ENCODE measurements at regions not wholly inside any gene's neighbourhood (a gene's known extent, or its start where the extent isn't known, plus 50 kb on each side); places are given as distances from the start of the nearest gene placed in this dataset.
"Not testable (repeated sequence)": the region's sequence is repeated elsewhere in the genome, so short reads cannot be mapped to it uniquely, and the experiment has no call there.

GRCh38 chr3:124646186-124646585 lies 84.1 kb upstream of the UMPS start:
- H2AK5ac ChIP-seq (ENCODE audit: low read depth, low read length); H2BK120ac ChIP-seq (ENCODE audit: low read depth, low read length); H4K91ac ChIP-seq (ENCODE audit: low read depth, low read length, poor library complexity); H3K23ac ChIP-seq (ENCODE audit: low read depth, low read length, poor library complexity); H3K79me1 ChIP-seq (ENCODE audit: low read depth, low read length); DNase-seq (ENCODE audit: low spot score); H2BK15ac ChIP-seq (ENCODE audit: low read length); H2BK5ac ChIP-seq (ENCODE audit: low read length); H3K27ac ChIP-seq (replicated peaks; ENCODE audit: low read length); H3K36me3 ChIP-seq (replicated peaks in 1 of 2; ENCODE audit: control insufficient read depth in 2 of 2, insufficient read depth in 2 of 2, low read length in 2 of 2); H3K18ac ChIP-seq (ENCODE audit: low read length); H3K14ac ChIP-seq (ENCODE audit: low read length); H4K8ac ChIP-seq (ENCODE audit: low read depth, low read length); H2BK12ac ChIP-seq (ENCODE audit: low read length); H3K4me2 ChIP-seq (ENCODE audit: insufficient read depth, low read length, poor library complexity, severe bottlenecking); H3K4me1 ChIP-seq (ENCODE audit: control insufficient read depth in 2 of 2, insufficient read depth in 1 of 2, low read depth in 1 of 2, low read length in 2 of 2); H3K9me3 ChIP-seq (replicated peaks in 1 of 2; ENCODE audit: control insufficient read depth in 2 of 2, insufficient read depth in 1 of 2, low read depth in 1 of 2, low read length in 2 of 2); H3K9ac ChIP-seq (ENCODE audit: low read depth, low read length, poor library complexity); H2AFZ ChIP-seq (ENCODE audit: low read length); H3K4me3 ChIP-seq (ENCODE audit: low read length in 2 of 2); H3K4ac ChIP-seq (ENCODE audit: low read length); H3K27me3 ChIP-seq (ENCODE audit: control insufficient read depth in 3 of 3, insufficient read depth in 3 of 3, low read depth in 1 of 3, low read length in 3 of 3): not testable (repeated sequence)
- WGBS, 2 donors (ENCODE audit: extremely low coverage in 2 of 2, insufficient read length in 2 of 2, insufficient replicate concordance in 1 of 2): no CpG with 5 or more reads among the region's 4 CpGs

GRCh38 chr3:124648551-124648950 lies 81.7 kb upstream of the UMPS start:
- no peak overlapping the region for H2AFZ ChIP-seq (ENCODE audit: low read length)
- no CpG with 5 or more reads among the region's 2 CpGs for whole genome bisulfite sequencing, 2 donors (ENCODE audit: extremely low coverage in 2 of 2, insufficient read length in 2 of 2, insufficient replicate concordance in 1 of 2)
- no peaks in the 10 kb centered on the region for H3K9me3 ChIP-seq (replicated peaks in 1 of 2; ENCODE audit: control insufficient read depth in 2 of 2, insufficient read depth in 1 of 2, low read depth in 1 of 2, low read length in 2 of 2)
- no peak for DNase-seq (ENCODE audit: low spot score)
- H3K27me3 ChIP-seq (ENCODE audit: control insufficient read depth in 3 of 3, insufficient read depth in 3 of 3, low read depth in 1 of 3, low read length in 3 of 3): no peaks in the 10 kb centered on the region
- no peak overlapping the region for H2BK5ac ChIP-seq (ENCODE audit: low read length)
- H2BK12ac ChIP-seq (ENCODE audit: low read length): no peak overlapping the region
- peaks cover 0 to 6% of the 10 kb centered on the region in 2 donors for H3K36me3 ChIP-seq (replicated peaks in 1 of 2; ENCODE audit: control insufficient read depth in 2 of 2, insufficient read depth in 2 of 2, low read length in 2 of 2)
- no peaks in the 10 kb centered on the region for H3K79me1 ChIP-seq (ENCODE audit: low read depth, low read length)
- no peak overlapping the region for H4K91ac ChIP-seq (ENCODE audit: low read depth, low read length, poor library complexity)
- no peak overlapping the region for H3K4ac ChIP-seq (ENCODE audit: low read length)
- no peak overlapping the region for H2BK120ac ChIP-seq (ENCODE audit: low read depth, low read length)
- no peak overlapping the region for H3K4me3 ChIP-seq (ENCODE audit: low read length in 2 of 2)
- H4K8ac ChIP-seq (ENCODE audit: low read depth, low read length): no peak overlapping the region
- H3K23ac ChIP-seq (ENCODE audit: low read depth, low read length, poor library complexity): no peak overlapping the region
- H2AK5ac ChIP-seq (ENCODE audit: low read depth, low read length): no peak overlapping the region
- no peak overlapping the region for H3K14ac ChIP-seq (ENCODE audit: low read length)
- no peak overlapping the region for H3K4me2 ChIP-seq (ENCODE audit: insufficient read depth, low read length, poor library complexity, severe bottlenecking)
- no peak overlapping the region for H3K27ac ChIP-seq (replicated peaks; ENCODE audit: low read length)
- peaks cover 5% of the 10 kb centered on the region in 2 donors for H3K4me1 ChIP-seq (ENCODE audit: control insufficient read depth in 2 of 2, insufficient read depth in 1 of 2, low read depth in 1 of 2, low read length in 2 of 2)
- H3K18ac ChIP-seq (ENCODE audit: low read length): no peak overlapping the region
- H2BK15ac ChIP-seq (ENCODE audit: low read length): no peak overlapping the region
- H3K9ac ChIP-seq (ENCODE audit: low read depth, low read length, poor library complexity): no peak overlapping the region

- Histone ChIP-seq H3K4me2 (ENCODE audit: insufficient read depth, low read length, poor library complexity, severe bottlenecking) (no peak overlapping the region), H3K27ac (replicated peaks; ENCODE audit: low read length) (no peak overlapping the region), H4K91ac (ENCODE audit: low read depth, low read length, poor library complexity) (no peak overlapping the region), H3K4me3 (ENCODE audit: low read length in 2 of 2) (no peak overlapping the region), H3K9me3 (replicated peaks in 1 of 2; ENCODE audit: control insufficient read depth in 2 of 2, insufficient read depth in 1 of 2, low read depth in 1 of 2, low read length in 2 of 2) (no peaks in the 10 kb centered on the region), H3K4me1 (ENCODE audit: control insufficient read depth in 2 of 2, insufficient read depth in 1 of 2, low read depth in 1 of 2, low read length in 2 of 2) (peaks cover 5% of the 10 kb centered on the region in 2 donors), H3K27me3 (ENCODE audit: control insufficient read depth in 3 of 3, insufficient read depth in 3 of 3, low read depth in 1 of 3, low read length in 3 of 3) (no peaks in the 10 kb centered on the region), H2AFZ (ENCODE audit: low read length) (no peak overlapping the region), H2BK15ac (ENCODE audit: low read length) (no peak overlapping the region), H4K8ac (ENCODE audit: low read depth, low read length) (no peak overlapping the region), H2AK5ac (ENCODE audit: low read depth, low read length) (no peak overlapping the region), H2BK120ac (ENCODE audit: low read depth, low read length) (no peak overlapping the region), H3K79me1 (ENCODE audit: low read depth, low read length) (no peaks in the 10 kb centered on the region), H2BK12ac (ENCODE audit: low read length) (no peak overlapping the region), H3K18ac (ENCODE audit: low read length) (no peak overlapping the region), H3K23ac (ENCODE audit: low read depth, low read length, poor library complexity) (no peak overlapping the region), H3K14ac (ENCODE audit: low read length) (no peak overlapping the region), H3K4ac (ENCODE audit: low read length) (no peak overlapping the region), H3K36me3 (replicated peaks in 1 of 2; ENCODE audit: control insufficient read depth in 2 of 2, insufficient read depth in 2 of 2, low read length in 2 of 2) (peaks cover 0 to 14% of the 10 kb centered on the region in 2 donors), H2BK5ac (ENCODE audit: low read length) (no peak overlapping the region), H3K9ac (ENCODE audit: low read depth, low read length, poor library complexity) (no peak overlapping the region)
- no CpG with 5 or more reads among the region's 4 CpGs for whole genome bisulfite sequencing, 2 donors (ENCODE audit: extremely low coverage in 2 of 2, insufficient read length in 2 of 2, insufficient replicate concordance in 1 of 2)
- no peak for DNase-seq (ENCODE audit: low spot score)
Observed at GRCh38 chr3:124650798-124651197, 79.5 kb upstream of the UMPS start.

GRCh38 chr3:124651416-124651815 lies 78.8 kb upstream of the UMPS start:
- H3K4me2 ChIP-seq (ENCODE audit: insufficient read depth, low read length, poor library complexity, severe bottlenecking); H3K27me3 ChIP-seq (ENCODE audit: control insufficient read depth in 3 of 3, insufficient read depth in 3 of 3, low read depth in 1 of 3, low read length in 3 of 3); H4K91ac ChIP-seq (ENCODE audit: low read depth, low read length, poor library complexity); H2BK12ac ChIP-seq (ENCODE audit: low read length); H2BK15ac ChIP-seq (ENCODE audit: low read length); H2AK5ac ChIP-seq (ENCODE audit: low read depth, low read length); H2BK5ac ChIP-seq (ENCODE audit: low read length); H3K23ac ChIP-seq (ENCODE audit: low read depth, low read length, poor library complexity); H3K14ac ChIP-seq (ENCODE audit: low read length); H3K79me1 ChIP-seq (ENCODE audit: low read depth, low read length); H2BK120ac ChIP-seq (ENCODE audit: low read depth, low read length); H4K8ac ChIP-seq (ENCODE audit: low read depth, low read length); H3K18ac ChIP-seq (ENCODE audit: low read length); H3K4me1 ChIP-seq (ENCODE audit: control insufficient read depth in 2 of 2, insufficient read depth in 1 of 2, low read depth in 1 of 2, low read length in 2 of 2); H3K9me3 ChIP-seq (replicated peaks in 1 of 2; ENCODE audit: control insufficient read depth in 2 of 2, insufficient read depth in 1 of 2, low read depth in 1 of 2, low read length in 2 of 2); DNase-seq (ENCODE audit: low spot score); H3K9ac ChIP-seq (ENCODE audit: low read depth, low read length, poor library complexity); H3K4me3 ChIP-seq (ENCODE audit: low read length in 2 of 2); H3K27ac ChIP-seq (replicated peaks; ENCODE audit: low read length); H3K4ac ChIP-seq (ENCODE audit: low read length); H2AFZ ChIP-seq (ENCODE audit: low read length): not testable (repeated sequence)
- no CpG with 5 or more reads among the region's 1 CpG for WGBS, 2 donors (ENCODE audit: extremely low coverage in 2 of 2, insufficient read length in 2 of 2, insufficient replicate concordance in 1 of 2)
- H3K36me3 ChIP-seq (replicated peaks in 1 of 2; ENCODE audit: control insufficient read depth in 2 of 2, insufficient read depth in 2 of 2, low read length in 2 of 2): peaks cover 0 to 14% of the 10 kb centered on the region in 2 donors

Data from neuronal stem cell (in vitro differentiated cells).